ENCODE measurements at regions not wholly inside any gene's neighbourhood (a gene's known extent, or its start where the extent isn't known, plus 50 kb on each side); places are given as distances from the start of the nearest gene placed in this dataset.

DNA sequence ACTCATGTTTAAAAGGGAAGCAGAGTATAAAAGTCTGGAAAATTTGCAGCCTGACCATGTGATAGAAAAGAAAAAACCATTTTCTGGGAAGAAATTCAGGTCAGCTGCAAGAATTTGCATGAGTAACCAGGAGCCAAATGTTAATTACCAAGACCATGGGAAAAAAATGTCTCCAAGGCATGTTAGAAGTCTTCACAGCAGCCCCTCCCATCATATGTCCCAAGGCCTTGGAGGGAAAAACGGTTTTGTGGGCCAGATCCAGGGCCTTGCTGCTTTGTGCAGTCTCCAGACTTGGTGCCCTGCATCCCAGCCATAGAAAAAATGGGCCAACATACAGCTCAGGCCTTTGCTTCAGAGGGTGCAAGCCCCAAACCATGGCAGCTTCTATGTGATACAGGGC, 1019.6 kb upstream of the SORCS1 start:
- no peak for DNase-seq
- H3K9me3 Mint-ChIP-seq: peaks cover 3% of the 10 kb centered on the region
- H3K36me3 Mint-ChIP-seq: no peaks in the 10 kb centered on the region
- H3K27ac Mint-ChIP-seq: no peak overlapping the region
- H3K4me3 Mint-ChIP-seq: no peak overlapping the region
- no peaks in the 10 kb centered on the region for H3K27me3 Mint-ChIP-seq
- no peaks in the 10 kb centered on the region for H3K4me1 Mint-ChIP-seq

DNA sequence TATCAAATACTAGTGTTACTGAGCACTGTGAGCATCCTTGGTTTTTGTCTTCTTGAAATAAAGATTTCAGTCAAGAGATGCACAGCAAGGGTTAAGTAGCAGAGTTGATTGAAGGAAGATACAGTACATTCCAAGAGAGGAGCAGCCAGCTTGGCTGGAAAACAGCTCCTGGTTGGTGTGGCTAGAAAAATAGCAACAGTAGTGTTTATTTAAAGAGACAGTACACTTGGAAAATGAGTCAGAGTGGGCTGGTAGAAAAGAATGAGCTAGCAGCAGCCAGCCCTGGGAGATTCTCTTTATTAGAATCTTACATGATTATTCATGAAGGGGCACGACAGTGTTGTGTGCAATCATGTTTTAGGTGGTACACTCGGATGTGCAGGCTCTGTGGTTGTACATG, 1016.4 kb upstream of the SORCS1 start:
- Mint-ChIP-seq H3K27ac (no peak overlapping the region), H3K9me3 (peaks cover 3% of the 10 kb centered on the region), H3K4me1 (no peaks in the 10 kb centered on the region), H3K27me3 (no peaks in the 10 kb centered on the region), H3K36me3 (no peaks in the 10 kb centered on the region), H3K4me3 (no peak overlapping the region)
- DNase-seq: no peak

DNA sequence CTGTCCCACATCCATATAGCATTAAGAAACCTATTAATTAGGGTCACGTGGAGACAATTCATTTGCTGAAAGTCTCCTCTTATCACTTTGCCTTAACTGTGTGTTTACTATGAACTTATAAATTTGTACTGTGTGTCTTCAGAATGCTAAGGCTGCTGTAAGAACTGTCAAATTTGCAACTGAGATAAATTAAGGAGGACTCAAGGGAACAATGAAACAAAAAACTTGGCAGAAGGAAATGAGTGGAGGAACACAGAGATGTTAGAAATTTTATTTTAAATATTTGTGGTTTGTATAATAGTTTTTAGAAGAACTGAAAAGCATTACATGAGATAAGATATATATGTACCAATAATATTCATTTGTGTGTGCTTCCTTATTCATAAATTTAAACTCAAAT, 1005.3 kb upstream of the SORCS1 start:
- Mint-ChIP-seq H3K4me3 (no peak overlapping the region), H3K4me1 (no peaks in the 10 kb centered on the region), H3K36me3 (no peaks in the 10 kb centered on the region), H3K27ac (no peak overlapping the region), H3K27me3 (no peaks in the 10 kb centered on the region), H3K9me3 (peaks cover 4% of the 10 kb centered on the region)
- DNase-seq: no peak

DNA sequence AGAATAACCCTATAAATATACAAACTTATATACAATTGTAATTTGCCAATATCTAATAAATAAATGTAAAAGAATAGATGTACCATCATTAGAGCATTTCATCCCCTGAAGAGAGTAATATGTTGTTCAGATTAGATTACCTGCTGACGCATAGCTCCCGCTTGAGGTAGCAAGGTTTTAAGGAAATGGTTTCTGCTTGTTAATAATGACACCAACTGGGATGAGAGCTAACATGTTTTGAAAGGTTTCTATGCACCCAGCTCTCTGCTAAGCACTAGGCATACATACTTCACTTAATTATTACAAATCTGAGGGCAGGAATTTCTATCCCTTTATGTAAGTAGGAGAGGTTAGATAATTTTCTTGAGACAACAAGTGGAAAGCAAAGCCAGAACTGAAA, 1003.3 kb upstream of the SORCS1 start:
- no peaks in the 10 kb centered on the region for H3K36me3 Mint-ChIP-seq
- DNase-seq: no peak
- no peak overlapping the region for H3K4me3 Mint-ChIP-seq
- H3K9me3 Mint-ChIP-seq: peaks cover 2% of the 10 kb centered on the region
- H3K4me1 Mint-ChIP-seq: no peaks in the 10 kb centered on the region
- H3K27me3 Mint-ChIP-seq: no peaks in the 10 kb centered on the region
- H3K27ac Mint-ChIP-seq: no peak overlapping the region

DNA sequence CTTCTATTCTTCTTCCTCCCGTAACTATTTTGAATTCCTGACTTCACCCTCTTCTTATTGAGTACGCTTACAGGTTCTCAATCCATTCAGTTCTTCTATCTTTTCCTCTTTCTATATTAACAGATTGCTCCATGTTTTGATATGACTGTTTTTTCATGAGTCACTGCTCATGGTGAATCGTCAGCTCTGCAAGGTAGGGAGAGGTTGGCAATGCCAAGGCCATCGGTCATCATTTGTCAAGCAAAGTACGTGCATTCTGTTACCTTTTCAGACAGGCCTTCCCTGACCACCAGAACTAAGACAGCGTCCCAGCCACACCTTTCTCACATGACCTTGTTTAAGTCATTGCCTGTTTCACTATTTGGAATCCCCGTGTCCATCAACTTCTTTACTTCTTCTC, 1001.9 kb upstream of the SORCS1 start:
- H3K27ac Mint-ChIP-seq: no peak overlapping the region
- DNase-seq: no peak
- no peak overlapping the region for H3K4me3 Mint-ChIP-seq
- H3K36me3 Mint-ChIP-seq: no peaks in the 10 kb centered on the region
- no peaks in the 10 kb centered on the region for H3K27me3 Mint-ChIP-seq
- peaks cover 2% of the 10 kb centered on the region for H3K9me3 Mint-ChIP-seq
- no peaks in the 10 kb centered on the region for H3K4me1 Mint-ChIP-seq

DNA sequence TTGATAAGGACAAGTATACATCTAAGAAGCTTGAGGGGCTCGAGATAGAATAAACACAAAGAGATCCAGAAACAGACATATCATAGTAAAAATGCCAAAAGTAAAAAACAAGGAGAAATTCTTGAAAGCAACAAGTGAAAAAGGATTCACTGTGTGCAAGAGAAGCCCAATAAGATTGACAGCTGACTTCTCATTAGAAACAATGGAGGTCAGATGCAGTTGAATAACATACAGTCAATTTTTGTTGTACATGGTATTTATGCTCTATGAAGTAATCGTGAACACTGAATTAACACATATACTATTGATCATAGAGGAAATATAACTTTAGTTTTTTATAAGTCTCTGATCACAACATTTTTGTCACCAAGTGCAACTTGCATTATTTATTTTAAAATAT, 982.8 kb upstream of the SORCS1 start:
- Mint-ChIP-seq H3K9me3 (peaks cover 15% of the 10 kb centered on the region), H3K27me3 (no peaks in the 10 kb centered on the region), H3K4me3 (no peak overlapping the region), H3K36me3 (peaks cover 2% of the 10 kb centered on the region), H3K4me1 (no peaks in the 10 kb centered on the region), H3K27ac (no peak overlapping the region)
- DNase-seq: no peak

DNA sequence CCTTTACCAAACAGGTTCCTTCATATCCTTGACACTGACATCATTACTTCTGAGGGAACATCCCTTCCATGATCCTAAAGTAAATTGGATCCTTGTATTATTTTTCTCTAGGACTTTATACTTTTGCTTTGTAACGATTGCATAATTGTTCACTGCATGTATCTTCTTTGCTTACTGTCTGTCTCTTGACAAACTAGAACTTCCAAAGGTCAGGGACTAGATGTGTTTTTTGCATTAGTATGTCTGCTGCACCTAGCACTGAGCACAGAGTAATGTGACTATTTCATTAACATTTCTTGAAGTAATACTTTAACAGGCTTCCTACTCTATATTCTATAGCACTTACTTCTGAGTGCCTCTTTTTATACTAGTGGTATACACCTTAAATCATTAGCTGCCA, 976.6 kb upstream of the SORCS1 start:
- H3K9me3 Mint-ChIP-seq: peaks cover 1% of the 10 kb centered on the region
- H3K27ac Mint-ChIP-seq: no peak overlapping the region
- no peaks in the 10 kb centered on the region for H3K27me3 Mint-ChIP-seq
- H3K4me1 Mint-ChIP-seq: no peaks in the 10 kb centered on the region
- no peak overlapping the region for H3K4me3 Mint-ChIP-seq
- no peaks in the 10 kb centered on the region for H3K36me3 Mint-ChIP-seq
- DNase-seq: no peak

DNA sequence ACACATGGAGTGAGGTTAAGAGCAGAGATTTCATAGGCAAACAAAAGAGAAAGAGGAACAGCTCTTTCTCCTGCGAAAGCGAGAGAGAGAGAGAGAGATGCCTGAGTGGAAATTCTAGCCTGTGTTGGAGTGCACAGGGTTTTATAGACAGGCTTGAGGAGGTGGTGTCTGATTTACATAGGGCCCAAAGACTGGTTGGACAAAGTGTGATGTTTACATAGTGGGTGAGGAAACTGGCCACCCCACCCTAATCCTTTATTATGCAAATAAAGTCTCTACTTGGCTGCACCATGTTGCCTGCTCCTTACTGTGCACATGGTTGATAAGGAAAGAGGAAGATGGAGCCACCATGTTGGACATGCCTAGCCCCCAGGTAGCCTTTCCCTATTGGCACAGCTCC, 967.8 kb upstream of the SORCS1 start:
- no peaks in the 10 kb centered on the region for H3K27me3 Mint-ChIP-seq
- DNase-seq: no peak
- no peak overlapping the region for H3K4me3 Mint-ChIP-seq
- H3K4me1 Mint-ChIP-seq: no peaks in the 10 kb centered on the region
- no peaks in the 10 kb centered on the region for H3K36me3 Mint-ChIP-seq
- H3K27ac Mint-ChIP-seq: no peak overlapping the region
- peaks cover 4% of the 10 kb centered on the region for H3K9me3 Mint-ChIP-seq

DNA sequence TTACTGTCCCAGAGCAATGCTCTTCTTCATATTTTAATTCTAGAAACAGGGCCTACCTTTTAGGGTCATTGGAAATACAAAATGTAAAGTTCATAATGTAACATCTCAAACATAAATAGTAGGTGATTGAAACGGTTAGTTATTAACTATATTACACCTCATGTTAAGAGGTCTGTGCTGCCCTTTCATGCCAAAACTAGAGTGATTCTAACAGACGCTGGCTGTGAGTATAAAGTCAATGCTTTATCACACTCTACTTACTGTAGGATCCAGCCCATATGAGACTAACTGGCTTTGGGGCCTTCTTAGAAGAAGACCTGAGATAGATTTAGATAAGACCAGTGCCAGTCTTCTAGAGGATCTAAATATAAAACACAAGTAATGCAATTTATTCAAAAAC, 966.1 kb upstream of the SORCS1 start:
- no peak for DNase-seq
- Mint-ChIP-seq H3K4me3 (no peak overlapping the region), H3K36me3 (no peaks in the 10 kb centered on the region), H3K27me3 (no peaks in the 10 kb centered on the region), H3K4me1 (no peaks in the 10 kb centered on the region), H3K9me3 (peaks cover 7% of the 10 kb centered on the region), H3K27ac (no peak overlapping the region)

DNA sequence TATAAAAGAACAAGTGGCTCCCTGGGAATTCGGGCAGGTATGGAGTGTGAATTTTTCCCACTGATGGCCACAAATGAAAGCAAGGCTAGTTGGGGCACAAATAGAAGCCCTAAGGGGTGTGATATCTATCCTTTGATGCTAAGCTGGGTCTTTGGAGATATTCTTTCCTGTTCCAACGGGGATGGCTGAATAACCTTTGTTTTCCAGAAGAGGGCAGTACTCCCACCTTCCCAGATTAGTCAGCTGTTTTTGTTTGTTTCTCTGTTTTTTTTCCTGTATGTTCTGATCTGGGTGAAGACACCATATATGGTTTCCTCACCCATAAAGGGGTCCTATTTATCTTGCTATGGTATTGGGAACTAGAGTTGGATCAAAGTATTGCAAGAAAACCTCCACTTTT, 947.7 kb upstream of the SORCS1 start:
- Mint-ChIP-seq H3K27me3 (no peaks in the 10 kb centered on the region), H3K36me3 (no peaks in the 10 kb centered on the region), H3K9me3 (peaks cover 2% of the 10 kb centered on the region), H3K27ac (no peak overlapping the region), H3K4me1 (no peaks in the 10 kb centered on the region), H3K4me3 (no peak overlapping the region)
- no peak for DNase-seq

DNA sequence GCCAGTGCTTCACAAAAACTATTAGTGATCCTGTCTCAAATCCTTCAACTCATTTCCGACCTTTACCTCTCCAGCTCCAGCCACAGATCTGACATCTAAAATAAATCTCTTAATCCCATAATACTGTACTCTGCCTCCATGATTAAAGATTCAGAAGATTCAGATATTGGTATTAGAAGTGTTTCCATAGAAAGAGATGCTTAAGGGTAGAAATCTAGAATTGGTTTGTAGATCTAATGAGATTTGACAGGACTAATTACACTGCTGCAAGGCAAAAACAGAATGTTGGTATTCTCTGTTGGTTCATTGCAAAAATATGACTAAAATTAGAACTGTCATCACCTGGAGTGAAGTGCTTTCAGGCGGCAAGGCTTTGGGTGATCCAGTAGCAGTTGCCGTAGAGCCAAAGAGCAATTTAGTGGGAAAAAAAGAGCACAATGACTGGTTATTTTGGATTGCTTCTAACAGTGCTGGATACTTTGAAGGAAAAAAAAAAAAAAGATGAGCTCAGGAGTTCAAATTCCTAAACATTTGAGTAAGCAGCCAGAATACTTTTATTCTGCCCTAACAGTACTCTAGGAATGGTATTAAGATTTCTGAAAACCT, 940.1 kb upstream of the SORCS1 start:
- no peak overlapping the region for H3K4me3 Mint-ChIP-seq
- peaks cover 2% of the 10 kb centered on the region for H3K9me3 Mint-ChIP-seq
- H3K27me3 Mint-ChIP-seq: no peaks in the 10 kb centered on the region
- no peaks in the 10 kb centered on the region for H3K4me1 Mint-ChIP-seq
- no peak for DNase-seq
- H3K36me3 Mint-ChIP-seq: no peaks in the 10 kb centered on the region
- no peak overlapping the region for H3K27ac Mint-ChIP-seq

DNA sequence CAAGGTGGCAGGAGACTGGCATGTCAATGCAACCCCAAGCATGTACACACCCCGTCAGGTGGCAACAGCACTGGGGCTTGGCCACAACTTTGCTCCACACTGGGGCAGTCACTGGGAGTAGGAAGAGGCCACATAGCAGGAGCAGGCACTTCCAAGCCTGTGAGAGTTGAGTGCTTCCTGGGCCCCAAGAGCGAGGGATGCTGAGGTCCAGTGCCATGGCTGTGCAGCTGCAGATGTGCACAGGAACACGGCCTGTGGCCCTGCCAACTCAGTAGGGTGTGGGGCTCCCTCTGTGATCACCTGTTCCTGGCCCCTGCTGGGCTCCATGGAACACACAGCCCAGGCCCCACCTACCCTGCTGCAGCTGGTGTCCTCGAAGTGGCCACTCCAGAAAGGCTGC, 932.8 kb upstream of the SORCS1 start:
- Mint-ChIP-seq H3K4me3 (no peak overlapping the region), H3K36me3 (no peaks in the 10 kb centered on the region), H3K27ac (no peak overlapping the region), H3K9me3 (peaks cover 3% of the 10 kb centered on the region), H3K27me3 (no peaks in the 10 kb centered on the region), H3K4me1 (no peaks in the 10 kb centered on the region)
- no peak for DNase-seq

DNA sequence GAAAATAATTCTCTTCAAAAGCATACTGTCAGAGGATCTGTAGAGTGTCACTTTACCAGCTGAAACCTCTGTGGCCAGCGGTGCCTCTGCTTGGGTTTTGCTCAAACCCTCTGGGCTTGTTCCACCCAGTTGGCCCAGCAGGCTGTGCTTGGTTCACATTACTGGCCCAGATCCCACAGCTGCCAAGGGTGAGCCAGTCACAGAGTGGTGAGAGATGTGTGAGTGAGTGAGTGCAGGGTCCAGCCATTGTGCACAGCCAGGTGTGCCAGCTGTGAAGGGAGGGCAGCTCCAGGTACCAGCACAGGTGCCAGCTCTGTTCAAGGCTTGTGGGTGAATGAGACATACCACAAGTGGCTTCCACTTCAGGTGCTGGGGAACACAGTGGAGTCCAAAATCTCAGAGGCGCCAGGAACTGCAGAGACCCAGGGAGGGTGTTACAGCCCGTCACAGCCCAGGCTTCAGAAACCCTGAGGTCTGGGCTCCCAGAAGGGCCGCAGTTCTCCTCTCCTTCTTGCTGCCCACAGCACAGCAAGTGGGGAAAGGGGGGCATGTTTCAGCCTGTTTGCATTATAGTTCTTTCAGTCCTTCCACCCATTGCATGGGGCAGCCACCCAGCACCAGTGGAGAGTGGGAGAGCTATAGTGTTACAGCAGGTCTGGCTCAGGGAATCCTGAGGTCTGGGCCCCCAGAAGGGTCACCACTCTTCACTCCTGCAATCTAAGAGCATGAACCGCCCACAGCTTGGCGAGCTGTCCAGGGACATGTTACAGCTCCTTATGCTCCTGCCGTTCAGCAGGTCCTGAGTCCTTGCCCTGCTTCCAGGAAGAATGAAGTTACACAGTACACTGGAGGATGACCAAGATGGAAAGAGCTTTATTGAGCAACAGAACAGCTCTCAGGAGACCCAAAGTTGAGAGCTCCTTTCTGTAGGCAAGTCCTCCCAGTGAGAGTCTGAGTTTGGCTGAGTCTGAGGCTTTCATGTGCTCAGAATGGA, 931.7 kb upstream of the SORCS1 start:
- DNase-seq: no peak
- H3K27me3 Mint-ChIP-seq: no peaks in the 10 kb centered on the region
- peaks cover 3% of the 10 kb centered on the region for H3K9me3 Mint-ChIP-seq
- H3K4me3 Mint-ChIP-seq: no peak overlapping the region
- no peaks in the 10 kb centered on the region for H3K4me1 Mint-ChIP-seq
- no peaks in the 10 kb centered on the region for H3K36me3 Mint-ChIP-seq
- H3K27ac Mint-ChIP-seq: no peak overlapping the region

DNA sequence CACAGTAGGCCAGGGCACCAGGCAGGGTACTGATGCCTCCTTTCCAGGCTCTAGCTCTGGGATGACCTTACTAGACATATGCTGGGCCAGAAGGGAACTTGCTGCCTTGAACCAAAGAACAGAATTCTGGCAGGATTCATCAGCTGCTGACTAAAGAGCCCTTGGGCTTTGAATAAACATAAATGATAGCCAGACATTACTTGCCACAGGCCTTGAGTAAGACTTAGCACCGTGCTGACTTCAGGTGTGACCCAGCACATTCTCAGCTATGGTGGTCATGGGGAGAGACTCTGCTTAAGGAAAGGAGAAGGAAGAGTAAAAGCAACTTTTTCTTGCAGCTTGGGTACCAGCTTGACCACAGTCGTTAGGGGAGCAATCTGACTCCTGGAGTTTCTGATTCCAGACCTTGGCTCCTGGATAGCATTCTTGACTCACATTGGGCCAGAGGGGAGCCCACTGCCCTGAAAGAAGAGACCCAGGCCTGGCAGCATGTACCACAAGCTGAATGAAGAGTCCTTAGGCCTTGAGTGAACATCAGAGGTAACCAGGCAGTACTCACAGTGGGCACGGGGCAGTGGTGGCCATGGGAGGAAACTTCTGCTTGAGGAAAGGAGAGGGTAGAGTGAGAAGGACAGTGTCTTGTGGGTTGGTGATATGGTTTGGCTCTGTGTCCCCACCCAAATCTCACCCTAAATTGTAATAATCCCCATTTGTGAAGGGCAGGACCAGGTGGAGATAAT, 926.1 kb upstream of the SORCS1 start:
- no peaks in the 10 kb centered on the region for H3K27me3 Mint-ChIP-seq
- H3K9me3 Mint-ChIP-seq: peaks cover 3% of the 10 kb centered on the region
- H3K4me1 Mint-ChIP-seq: no peaks in the 10 kb centered on the region
- H3K36me3 Mint-ChIP-seq: no peaks in the 10 kb centered on the region
- no peak for DNase-seq
- no peak overlapping the region for H3K4me3 Mint-ChIP-seq
- no peak overlapping the region for H3K27ac Mint-ChIP-seq

DNA sequence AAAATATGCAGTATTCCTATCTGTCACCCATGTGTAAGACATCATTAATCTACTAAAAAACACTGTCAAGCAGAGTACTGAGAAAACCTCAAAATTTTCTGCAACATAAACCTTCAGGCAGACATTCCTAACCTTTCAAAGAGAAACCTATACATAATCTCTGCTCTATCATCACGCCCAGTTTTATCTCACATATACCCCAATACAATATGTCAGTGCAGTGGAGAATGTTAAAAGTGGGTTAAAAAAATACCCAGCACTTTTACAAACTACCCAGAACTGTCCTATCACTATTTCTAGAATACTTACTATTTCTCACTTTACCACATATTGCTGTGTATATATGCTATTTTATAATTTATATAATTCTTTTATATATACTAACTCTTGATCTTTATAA, 922.0 kb upstream of the SORCS1 start:
- Mint-ChIP-seq H3K36me3 (no peaks in the 10 kb centered on the region), H3K27me3 (no peaks in the 10 kb centered on the region), H3K4me3 (no peak overlapping the region), H3K4me1 (no peaks in the 10 kb centered on the region), H3K27ac (no peak overlapping the region), H3K9me3 (peaks cover 2% of the 10 kb centered on the region)
- DNase-seq: no peak

Measured in activated naive CD8-positive, alpha-beta T cell treated with anti-CD3 and anti-CD28 coated beads for 36 hours (primary cell).